UCSD-AML1 (cell line): ENCODE measurements at regions not wholly inside any gene's neighbourhood (a gene's known extent, or its start where the extent isn't known, plus 50 kb on each side); places are given as distances from the start of the nearest gene placed in this dataset.

Experiments used
- DNase-seq: peaks from one replicate; lab custom pipeline; 2025; ENCODE audit not compliant: unreplicated experiment; lab: John Stamatoyannopoulos, UW

DNA sequence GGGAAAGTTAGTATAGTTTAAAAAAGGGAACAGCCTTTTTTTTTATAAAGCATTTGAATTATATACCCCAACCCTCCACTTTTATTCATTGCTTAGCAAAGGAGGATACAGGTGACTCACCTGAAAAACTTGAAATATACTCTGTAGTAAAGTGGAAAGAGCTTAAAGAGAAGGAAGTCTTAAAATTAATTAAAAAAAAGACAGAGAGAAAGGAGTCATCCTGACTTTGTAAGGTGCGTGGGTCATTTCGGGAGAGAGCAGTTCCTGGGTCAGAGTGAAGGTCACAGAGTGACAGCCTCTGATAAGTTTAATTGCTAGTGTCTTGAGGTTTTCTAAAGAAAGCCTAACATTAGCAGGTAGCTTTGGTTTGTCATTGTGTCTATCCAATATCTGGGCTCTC lies 310.3 kb downstream of the KLF5 start:
- DNase-seq, result no peak

GRCh38 chr13:73368608-73369007 lies 309.8 kb downstream of the KLF5 start:
- DNase-seq, result no peak

DNA sequence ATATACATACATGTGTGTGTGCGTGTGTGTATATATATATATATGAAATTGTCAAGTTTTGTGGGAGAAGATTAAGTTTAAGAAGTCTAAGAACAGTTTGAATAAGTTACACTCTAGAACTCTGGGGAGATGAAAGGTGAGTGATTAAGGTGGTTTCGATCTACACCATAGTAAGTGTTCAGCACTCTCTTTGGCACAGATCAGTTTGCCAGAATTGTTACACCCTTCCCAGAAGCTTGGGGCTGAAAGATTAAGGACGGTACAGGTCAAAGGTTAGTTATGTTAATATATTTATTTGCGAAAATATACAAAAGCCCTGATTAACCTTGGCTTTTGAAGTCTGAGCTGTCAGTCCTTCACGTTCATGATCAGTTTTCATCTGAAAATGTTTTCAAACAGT lies 309.1 kb downstream of the KLF5 start:
- no peak for DNase-seq

GRCh38 chr13:73366241-73366640 lies 307.4 kb downstream of the KLF5 start:
- no peak for DNase-seq

GRCh38 chr13:73365681-73366080 lies 306.9 kb downstream of the KLF5 start:
- no peak for DNase-seq

DNA sequence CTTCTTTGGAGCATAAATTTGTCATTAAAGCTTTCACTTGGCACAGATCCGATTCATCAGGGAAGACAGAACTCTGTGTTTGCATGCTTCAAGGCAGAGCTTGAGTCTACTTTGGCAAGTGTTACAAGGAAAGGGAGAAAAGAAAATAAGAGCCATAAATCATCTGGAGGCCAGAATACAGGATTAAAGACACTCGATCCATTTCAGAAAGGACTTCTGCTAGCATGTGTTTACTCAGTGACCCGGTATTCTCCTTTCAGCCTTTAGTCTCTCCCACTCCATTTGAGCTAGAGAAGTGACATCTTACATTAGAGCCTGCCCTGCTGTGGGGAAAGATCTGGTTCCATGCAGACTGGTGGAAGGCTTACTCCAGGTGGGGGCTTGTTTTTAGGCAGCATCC lies 306.4 kb downstream of the KLF5 start:
- DNase-seq, result no peak

DNA sequence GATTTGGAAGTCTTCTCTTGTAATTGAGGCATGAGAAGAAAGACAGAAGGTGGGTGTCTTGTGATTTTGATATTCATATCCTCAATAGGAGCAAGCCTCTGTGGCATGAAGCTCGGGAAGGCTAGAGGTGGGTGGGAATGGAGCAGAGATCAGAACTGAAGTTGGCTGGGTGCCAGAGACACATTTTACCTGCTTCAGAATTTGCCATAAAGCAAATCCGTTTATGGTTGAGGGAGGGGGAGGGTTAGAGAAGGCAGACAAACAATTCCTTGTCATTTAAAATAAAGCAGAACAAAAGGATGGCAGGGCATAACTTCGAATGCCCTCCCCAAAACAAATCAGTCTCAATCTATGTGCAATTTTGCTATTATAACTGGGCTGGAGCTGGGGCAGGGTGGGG lies 305.9 kb downstream of the KLF5 start:
- DNase-seq, result no peak

- DNase-seq, result no peak
Observed at GRCh38 chr13:73358606-73359095, 299.8 kb downstream of the KLF5 start.

DNA sequence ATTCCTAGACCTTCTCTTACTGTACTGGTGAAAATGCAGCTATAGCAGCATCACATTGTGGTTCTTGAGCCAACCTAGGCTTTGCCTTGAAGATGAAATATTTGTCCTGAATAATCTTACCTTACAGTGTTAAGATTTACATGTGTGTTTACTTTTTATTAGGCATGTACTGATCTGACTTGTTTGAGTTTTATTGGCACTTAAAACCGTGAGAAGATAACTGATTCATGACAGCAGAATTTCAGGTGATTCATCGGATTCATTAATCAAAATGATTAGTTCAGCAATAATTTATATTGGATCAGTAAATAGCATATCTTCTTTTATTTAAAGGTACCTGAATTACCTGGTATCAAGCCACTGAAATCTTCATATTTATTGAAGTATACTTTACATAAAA lies 296.3 kb downstream of the KLF5 start:
- DNase-seq, result no peak

GRCh38 chr13:73351730-73352129 lies 292.9 kb downstream of the KLF5 start:
- no peak for DNase-seq

- no peak for DNase-seq
Observed at GRCh38 chr13:73341748-73342147, 282.9 kb downstream of the KLF5 start.

- no peak for DNase-seq
Observed at GRCh38 chr13:73340069-73340468, 281.3 kb downstream of the KLF5 start.

DNA sequence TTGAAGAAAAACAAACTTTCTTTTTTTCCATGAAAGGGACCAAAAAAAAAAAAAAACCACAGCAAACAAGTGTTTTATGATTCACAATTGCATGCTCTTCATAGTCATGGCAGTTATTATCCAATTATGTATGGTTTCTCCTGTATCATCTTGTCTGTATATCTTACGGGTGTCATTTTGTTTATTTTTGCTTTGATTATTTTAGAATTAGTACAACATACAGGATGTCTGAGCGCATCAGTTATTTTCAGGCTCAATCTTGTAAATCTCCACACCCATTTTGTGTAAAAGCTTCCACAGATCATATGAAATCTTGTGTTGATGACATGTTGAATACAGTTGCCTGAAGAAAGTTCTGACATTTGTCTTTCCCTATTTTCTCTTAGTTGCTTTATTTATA lies 280.3 kb downstream of the KLF5 start:
- no peak for DNase-seq

DNA sequence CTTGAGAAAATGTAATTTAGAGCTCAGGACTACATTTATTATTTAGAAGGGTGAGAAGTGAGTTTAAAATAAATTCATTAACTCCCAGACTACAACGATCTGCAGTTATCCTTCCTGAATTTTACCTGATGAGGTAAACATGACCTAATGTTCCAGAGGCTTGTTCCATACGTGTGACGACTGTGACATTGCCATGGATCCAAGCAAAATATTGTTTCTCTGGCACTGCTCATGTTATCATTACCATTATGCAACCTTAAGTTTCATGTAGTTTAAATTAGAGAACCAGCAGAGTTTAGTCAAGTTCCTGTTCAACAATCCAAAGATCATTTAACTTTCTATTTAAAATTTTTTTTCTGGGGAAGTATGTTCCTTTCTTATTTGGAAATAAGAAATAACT lies 279.6 kb downstream of the KLF5 start:
- DNase-seq, result no peak

GRCh38 chr13:73337532-73337931 lies 278.7 kb downstream of the KLF5 start:
- no peak for DNase-seq

DNA sequence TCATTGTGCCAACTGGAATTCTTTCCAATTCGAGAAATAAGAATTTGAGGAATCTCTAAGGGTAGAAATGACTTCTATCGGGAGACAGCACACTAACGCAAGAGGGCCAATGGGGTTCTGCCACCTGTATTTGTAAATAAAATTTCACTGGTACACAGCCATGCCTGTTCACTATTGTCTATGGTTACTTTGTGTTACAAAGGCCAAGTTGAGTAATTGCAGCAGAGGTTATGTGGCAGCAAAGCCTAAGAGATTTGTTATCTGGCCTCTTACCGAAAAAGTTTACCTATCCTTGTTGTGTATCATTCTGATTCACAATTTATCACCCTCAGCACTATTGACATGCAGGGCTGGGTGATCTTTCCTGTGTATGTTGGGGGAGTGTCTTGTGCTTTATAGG lies 278.0 kb downstream of the KLF5 start:
- no peak for DNase-seq

DNA sequence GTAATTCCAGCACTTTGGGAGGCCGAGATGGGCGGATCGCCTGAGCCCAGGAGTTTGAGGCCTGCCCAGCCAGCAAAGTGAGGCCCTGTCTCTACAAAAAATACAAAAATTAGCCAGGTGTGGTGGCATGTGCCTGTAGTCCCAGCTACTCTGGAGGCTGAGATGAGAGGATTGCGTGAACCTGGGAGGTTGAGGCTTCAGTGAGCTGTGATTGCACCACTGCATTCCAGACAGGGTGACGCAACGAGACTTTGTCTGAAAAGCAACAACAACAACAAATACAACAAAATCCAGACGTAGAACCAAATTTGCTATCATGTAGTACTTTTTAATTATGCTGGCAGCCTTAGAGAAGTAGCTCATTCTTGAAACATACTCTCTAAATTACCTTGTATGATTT lies 277.1 kb downstream of the KLF5 start:
- no peak for DNase-seq

- no peak for DNase-seq
Observed at GRCh38 chr13:73335210-73335609, 276.4 kb downstream of the KLF5 start.

DNA sequence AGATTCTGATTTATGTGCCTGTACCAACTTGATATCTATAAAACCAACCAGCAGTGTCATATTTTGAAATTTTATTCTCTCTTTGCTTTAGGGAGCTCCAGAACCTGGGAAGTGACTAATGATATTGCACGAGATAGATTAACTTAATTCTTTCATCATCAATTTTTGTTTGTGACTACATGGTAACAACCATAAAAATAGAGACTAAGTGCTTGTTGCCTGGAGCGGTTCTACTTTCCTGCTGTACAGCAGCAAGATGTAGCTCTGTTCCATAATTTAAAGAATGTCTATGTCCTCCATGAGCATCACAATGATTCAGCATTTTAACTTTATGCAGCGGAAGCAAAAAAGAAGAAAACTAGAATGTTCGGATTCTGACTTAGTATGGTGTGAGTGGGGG lies 275.6 kb downstream of the KLF5 start:
- DNase-seq, result no peak

DNA sequence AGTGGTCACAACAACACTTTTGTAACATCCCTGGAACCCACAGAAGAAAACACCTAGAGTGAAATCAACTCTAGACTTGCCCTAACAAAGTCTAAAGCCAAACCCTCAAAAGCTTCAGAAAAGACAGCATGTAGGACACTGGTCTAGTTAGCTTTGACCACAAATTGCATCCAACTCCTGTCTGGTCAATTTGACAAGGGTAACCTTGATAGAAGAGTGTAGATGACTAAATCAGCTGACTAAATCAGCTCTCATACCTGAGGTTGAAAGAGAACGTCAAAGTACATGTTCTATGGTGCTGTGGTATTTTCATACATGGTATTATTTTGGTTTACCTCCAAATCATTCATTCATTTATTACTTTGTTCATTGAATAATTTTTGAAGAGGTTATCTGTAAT lies 272.8 kb downstream of the KLF5 start:
- DNase-seq, result no peak

- DNase-seq, result no peak
Observed at GRCh38 chr13:73329355-73329754, 270.6 kb downstream of the KLF5 start.

DNA sequence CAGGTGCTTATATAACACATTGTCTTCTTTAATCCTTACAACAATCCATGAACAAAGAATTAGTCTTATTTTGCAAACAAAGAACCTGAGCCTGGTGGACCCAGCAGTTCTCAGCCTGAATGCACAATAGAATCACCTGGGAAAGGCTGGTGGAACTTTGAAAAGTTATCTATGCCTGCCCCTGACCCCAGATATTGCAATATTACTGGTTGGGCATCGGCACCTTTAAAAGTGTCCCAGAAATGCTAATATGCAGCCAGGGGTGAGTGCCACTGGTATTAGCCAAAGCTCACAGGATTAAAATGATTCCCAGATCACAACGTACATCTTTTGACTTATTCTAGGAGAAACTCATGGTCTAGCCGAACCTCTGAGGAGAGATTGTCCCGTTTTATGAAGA lies 268.8 kb downstream of the KLF5 start:
- no peak for DNase-seq

DNA sequence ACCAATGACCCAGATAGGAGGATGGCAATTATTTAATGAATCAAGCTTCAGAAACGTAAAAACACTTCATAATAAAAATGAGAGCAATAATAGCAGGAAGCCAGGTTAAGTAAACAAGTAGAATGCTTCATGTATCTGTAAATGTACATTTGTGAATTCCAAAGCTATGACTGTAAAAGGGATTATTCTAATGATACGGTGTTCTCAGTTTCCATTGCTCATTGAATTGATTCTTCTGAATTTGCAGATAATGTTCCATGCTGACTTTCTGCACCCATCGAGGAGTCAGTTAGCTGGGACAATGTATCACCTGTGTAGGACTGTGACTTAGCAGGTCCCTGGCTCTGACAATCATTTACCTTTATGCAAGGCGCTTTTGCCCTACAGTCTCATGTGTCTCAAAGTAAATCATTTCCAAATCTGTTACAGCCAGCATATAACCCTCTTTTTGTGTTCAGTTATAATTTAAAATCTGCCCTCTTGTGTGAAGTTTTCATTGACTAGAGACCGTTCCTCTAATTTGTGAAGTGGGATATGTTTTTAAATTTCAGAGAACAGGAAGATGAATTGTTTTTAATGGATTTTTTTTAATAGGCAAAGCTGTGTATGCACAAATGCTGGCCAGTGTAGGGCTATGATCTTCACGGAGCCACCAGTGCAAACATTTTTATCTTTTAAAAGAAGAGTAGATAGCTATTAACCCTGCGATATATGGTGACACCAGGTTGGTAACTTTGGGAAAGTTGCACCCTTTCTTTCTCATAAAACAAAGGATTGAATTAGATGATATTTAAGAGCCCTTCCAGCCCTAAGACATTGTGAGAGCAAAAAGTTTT lies 267.1 kb downstream of the KLF5 start:
- DNase-seq, result no peak
